ENCODE measurements at regions not wholly inside any gene's neighbourhood (a gene's known extent, or its start where the extent isn't known, plus 50 kb on each side); places are given as distances from the start of the nearest gene placed in this dataset.
"Not testable (repeated sequence)": the region's sequence is repeated elsewhere in the genome, so short reads cannot be mapped to it uniquely, and the experiment has no call there.

DNA sequence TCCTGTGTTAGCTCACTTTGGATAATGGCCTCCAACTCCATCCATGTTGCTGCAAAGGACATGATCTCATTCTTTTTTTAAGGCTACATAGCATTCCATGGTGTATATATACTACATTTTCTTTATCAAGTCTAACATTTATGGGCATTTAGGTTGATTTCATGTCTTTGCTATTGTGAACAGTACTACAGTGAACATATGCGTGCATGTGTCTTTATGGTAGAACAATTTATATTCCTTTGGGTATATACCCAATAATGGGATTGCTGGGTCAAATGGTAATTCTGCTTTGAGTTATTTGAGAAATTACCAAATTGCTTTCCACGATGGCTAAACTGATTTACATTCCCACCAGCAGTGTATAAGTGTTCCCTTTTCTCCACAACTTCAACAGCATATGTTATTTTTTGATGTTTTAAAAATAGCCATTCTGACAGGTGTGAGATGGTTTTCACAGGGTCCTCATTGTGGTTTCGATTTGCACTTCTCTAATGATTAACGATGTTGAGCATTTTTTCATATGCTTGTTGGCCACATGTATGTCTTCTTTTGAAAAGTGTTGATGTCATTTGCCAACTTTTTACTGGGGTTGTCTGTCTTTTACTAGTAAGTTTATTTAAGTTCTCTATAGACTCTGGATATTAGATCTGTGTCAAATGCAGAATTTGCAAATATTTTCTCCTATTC is 133.4 kb downstream of the MC4R start:
- not testable (repeated sequence) for H3K9me3 Mint-ChIP-seq; H3K4me1 Mint-ChIP-seq (ENCODE audit: low read depth); H3K36me3 Mint-ChIP-seq (ENCODE audit: insufficient read depth); H3K27me3 Mint-ChIP-seq (ENCODE audit: low read depth); DNase-seq; H3K4me3 Mint-ChIP-seq; ATAC-seq

DNA sequence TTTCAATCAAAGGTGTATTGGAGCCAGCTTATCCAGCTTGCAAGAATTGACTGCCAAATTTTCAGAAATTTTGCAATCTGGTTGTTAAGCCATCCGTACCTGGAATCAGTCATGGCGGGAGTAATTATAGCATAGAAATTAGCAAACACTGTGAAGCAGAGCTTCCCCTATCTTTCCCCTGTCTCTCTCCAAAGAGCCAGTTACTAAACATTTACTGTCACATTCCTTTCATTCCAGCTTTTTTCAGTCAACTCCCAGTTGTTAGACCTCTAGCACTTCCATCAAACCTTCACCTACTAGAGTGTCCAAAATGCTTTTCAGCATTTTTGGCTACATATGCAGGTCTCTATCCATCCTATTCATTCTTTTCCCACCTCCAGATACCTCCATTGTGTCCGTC is 137.4 kb downstream of the MC4R start:
- H3K27me3 Mint-ChIP-seq (ENCODE audit: low read depth): no peaks in the 10 kb centered on the region
- no peak overlapping the region for H3K4me3 Mint-ChIP-seq
- no peaks in the 10 kb centered on the region for H3K9me3 Mint-ChIP-seq

GRCh38 chr18:60232541-60232940 is 140.0 kb downstream of the MC4R start:
- Mint-ChIP-seq H3K9me3 (no peaks in the 10 kb centered on the region), H3K4me1 (ENCODE audit: low read depth) (no peaks in the 10 kb centered on the region), H3K27me3 (ENCODE audit: low read depth) (no peaks in the 10 kb centered on the region), H3K36me3 (ENCODE audit: insufficient read depth) (no peaks in the 10 kb centered on the region), H3K4me3 (no peak overlapping the region)
- ATAC-seq (no peak), DNase-seq (no peak)

More for the DNA sequence above, 137.4 kb downstream of the MC4R start:
- no peaks in the 10 kb centered on the region for H3K4me1 Mint-ChIP-seq (ENCODE audit: low read depth)
- H3K36me3 Mint-ChIP-seq (ENCODE audit: insufficient read depth): no peaks in the 10 kb centered on the region
- DNase-seq: no peak
- ATAC-seq: no peak

GRCh38 chr18:60228609-60229595 is 143.7 kb downstream of the MC4R start:
- ATAC-seq: no peak
- Mint-ChIP-seq H3K4me3 (no peak overlapping the region), H3K36me3 (ENCODE audit: insufficient read depth) (no peaks in the 10 kb centered on the region), H3K9me3 (peaks cover 16% of the 10 kb centered on the region), H3K27me3 (ENCODE audit: low read depth) (no peaks in the 10 kb centered on the region), H3K4me1 (ENCODE audit: low read depth) (no peaks in the 10 kb centered on the region)
- no peak for DNase-seq

DNA sequence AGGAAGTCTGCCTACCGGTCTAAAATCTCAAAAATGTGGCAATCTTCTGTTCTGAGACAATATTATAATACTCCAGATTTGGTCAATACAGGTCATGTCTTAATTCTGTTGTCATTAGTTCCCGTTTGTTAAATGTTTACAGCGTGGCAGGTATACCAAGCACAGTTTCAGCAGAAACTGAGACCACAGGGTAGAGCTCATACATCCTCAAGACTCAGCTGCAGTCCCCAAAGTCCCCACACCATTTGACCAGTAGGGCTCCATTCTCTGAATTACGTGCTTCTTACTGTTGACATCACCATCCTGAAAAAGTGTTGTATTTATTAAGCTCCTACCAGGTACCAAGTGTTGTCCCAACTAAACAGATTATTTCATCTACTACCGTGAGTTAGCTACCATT is 157.1 kb downstream of the MC4R start:
- H3K9me3 Mint-ChIP-seq: no peaks in the 10 kb centered on the region
- no peak overlapping the region for H3K4me3 Mint-ChIP-seq
- H3K27me3 Mint-ChIP-seq (ENCODE audit: low read depth): peaks cover 2% of the 10 kb centered on the region
- DNase-seq (no peak), ATAC-seq (no peak)
- H3K36me3 Mint-ChIP-seq (ENCODE audit: insufficient read depth): no peaks in the 10 kb centered on the region
- H3K4me1 Mint-ChIP-seq (ENCODE audit: low read depth): no peaks in the 10 kb centered on the region

DNA sequence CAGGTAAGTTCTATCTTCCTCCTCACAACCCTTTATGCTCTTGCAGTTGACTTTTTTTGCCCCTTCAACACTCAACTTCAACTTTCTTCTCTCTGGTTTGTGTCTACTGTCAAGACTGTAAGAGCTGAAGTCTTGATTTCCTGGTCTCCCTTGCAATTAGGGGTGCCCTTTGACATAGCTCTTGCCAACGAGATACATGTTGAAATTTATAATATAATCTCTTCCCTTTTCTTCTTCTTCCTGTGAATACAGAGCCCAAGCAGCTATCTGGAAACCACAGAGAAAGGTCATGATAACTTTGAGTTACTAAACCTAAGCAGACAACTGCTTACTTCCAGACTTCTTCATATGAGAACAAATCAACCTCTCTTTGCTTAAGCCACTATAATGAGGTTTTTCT is 163.5 kb downstream of the MC4R start:
- no peak overlapping the region for H3K4me3 Mint-ChIP-seq
- peaks cover 3% of the 10 kb centered on the region for H3K9me3 Mint-ChIP-seq
- H3K36me3 Mint-ChIP-seq (ENCODE audit: insufficient read depth): no peaks in the 10 kb centered on the region
- H3K4me1 Mint-ChIP-seq (ENCODE audit: low read depth): no peaks in the 10 kb centered on the region
- DNase-seq (no peak), ATAC-seq (no peak)
- peaks cover 2% of the 10 kb centered on the region for H3K27me3 Mint-ChIP-seq (ENCODE audit: low read depth)

DNA sequence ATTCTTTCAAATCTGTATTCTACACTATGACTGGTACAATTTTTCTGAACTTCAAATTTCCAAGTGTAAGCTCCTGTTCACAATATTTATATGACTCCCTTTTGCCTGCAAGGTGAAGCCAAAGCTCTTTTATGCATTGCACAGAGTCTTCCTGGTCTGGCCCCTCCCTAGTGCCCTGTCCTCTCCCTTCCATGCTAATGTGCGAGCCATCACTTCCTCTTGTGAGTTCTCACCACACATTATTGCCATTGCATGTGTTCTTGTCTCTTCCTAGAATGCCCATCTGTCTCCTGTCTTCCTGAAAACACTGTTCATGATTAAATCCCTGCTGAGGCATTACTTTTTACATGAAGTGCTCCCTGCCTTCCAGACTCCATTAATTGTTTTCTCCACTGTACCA is 169.9 kb downstream of the MC4R start:
- H3K9me3 Mint-ChIP-seq: no peaks in the 10 kb centered on the region
- no peak overlapping the region for H3K4me3 Mint-ChIP-seq
- no peak for ATAC-seq
- no peaks in the 10 kb centered on the region for H3K27me3 Mint-ChIP-seq (ENCODE audit: low read depth)
- no peaks in the 10 kb centered on the region for H3K4me1 Mint-ChIP-seq (ENCODE audit: low read depth)
- H3K36me3 Mint-ChIP-seq (ENCODE audit: insufficient read depth): no peaks in the 10 kb centered on the region
- no peak for DNase-seq

- H3K4me3 Mint-ChIP-seq: no peak overlapping the region
- H3K36me3 Mint-ChIP-seq (ENCODE audit: insufficient read depth): no peaks in the 10 kb centered on the region
- ATAC-seq (no peak), DNase-seq (no peak)
- H3K4me1 Mint-ChIP-seq (ENCODE audit: low read depth): no peaks in the 10 kb centered on the region
- no peaks in the 10 kb centered on the region for H3K9me3 Mint-ChIP-seq
- no peaks in the 10 kb centered on the region for H3K27me3 Mint-ChIP-seq (ENCODE audit: low read depth)
Observed at GRCh38 chr18:60200558-60200957, 172.0 kb downstream of the MC4R start.

DNA sequence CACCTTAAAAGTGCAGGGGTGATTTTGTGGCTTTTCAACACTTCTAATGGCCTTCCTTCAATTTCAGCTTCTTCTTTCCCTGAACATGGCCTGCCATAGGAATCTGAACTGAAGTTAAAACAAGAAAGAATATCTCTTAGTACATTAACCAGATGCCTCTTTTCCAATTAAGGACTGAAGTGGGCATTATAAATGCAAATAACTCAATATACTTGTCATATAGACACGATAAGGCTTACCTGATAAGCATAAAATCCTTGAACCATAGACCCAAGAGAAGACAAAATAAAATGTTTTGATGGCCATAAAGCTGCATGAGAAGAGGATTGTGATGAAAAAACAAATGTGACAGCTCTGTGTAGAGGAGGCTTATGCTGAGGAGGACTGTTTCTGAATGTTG is 173.1 kb downstream of the MC4R start:
- Mint-ChIP-seq H3K4me1 (ENCODE audit: low read depth) (no peaks in the 10 kb centered on the region), H3K9me3 (no peaks in the 10 kb centered on the region), H3K27me3 (ENCODE audit: low read depth) (no peaks in the 10 kb centered on the region), H3K36me3 (ENCODE audit: insufficient read depth) (no peaks in the 10 kb centered on the region), H3K4me3 (no peak overlapping the region)
- ATAC-seq (no peak), DNase-seq (no peak)

DNA sequence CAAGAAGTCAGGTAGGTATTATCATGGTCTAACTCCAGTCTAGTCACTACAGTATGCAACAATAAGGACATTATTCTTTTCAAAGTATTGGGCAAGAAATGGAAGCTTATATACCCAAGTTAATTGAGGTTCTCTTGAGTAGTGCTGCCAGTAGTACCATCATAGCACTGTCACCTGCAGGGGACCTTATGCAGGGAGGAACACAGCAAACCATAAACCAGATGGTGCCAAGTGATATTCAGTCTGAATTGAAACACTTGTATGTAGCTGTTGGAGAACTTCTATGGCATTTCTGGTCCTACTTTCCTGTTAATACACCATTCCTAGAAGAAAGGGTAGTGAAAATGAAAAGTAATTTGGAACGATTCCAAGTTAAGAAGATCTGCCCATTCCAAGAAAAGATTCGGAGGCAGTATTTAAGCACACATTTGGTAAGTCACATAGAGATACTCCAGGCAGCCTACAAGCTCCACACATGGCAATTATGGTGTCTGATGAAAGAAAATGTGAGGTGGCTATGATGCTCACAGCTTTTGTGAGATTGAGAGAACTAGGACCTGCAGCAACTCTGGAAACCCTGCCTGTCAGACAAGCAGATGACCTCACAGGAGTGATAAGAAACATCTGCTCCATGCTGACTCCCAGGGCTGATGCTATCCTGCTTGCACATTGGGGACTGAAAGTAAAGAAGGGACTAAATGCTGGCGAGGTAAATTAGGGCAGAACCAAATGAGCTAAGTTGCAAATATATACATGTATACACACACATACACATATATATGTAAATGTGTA is 174.7 kb downstream of the MC4R start:
- Mint-ChIP-seq H3K9me3 (no peaks in the 10 kb centered on the region), H3K27me3 (ENCODE audit: low read depth) (no peaks in the 10 kb centered on the region), H3K36me3 (ENCODE audit: insufficient read depth) (no peaks in the 10 kb centered on the region), H3K4me3 (no peak overlapping the region), H3K4me1 (ENCODE audit: low read depth) (no peaks in the 10 kb centered on the region)
- ATAC-seq: no peak
- DNase-seq: no peak

- Mint-ChIP-seq H3K4me1 (ENCODE audit: low read depth) (no peaks in the 10 kb centered on the region), H3K27me3 (ENCODE audit: low read depth) (no peaks in the 10 kb centered on the region), H3K9me3 (no peaks in the 10 kb centered on the region), H3K36me3 (ENCODE audit: insufficient read depth) (no peaks in the 10 kb centered on the region), H3K4me3 (no peak overlapping the region)
- ATAC-seq (no peak), DNase-seq (no peak)
Observed at GRCh38 chr18:60196836-60197606, 175.6 kb downstream of the MC4R start.

DNA sequence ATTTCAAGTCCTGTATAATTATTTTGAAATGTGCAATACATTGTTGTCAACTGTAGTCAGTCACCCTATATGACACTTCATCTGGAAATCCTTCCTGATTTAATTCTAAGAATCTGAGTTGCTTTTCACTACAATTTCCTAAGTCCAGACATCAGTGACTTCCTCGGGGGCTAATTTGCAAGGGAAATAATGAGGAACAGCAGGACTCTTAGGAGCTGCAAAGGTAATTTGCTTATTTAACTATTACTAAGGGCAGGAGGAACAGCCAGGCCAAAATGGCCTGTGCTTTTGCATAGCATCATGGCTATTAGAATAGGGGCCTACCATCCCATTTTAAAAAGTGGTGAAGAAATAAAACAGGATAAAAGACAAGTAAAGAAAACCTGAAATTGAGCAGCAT is 178.8 kb downstream of the MC4R start:
- Mint-ChIP-seq H3K36me3 (ENCODE audit: insufficient read depth) (no peaks in the 10 kb centered on the region), H3K9me3 (no peaks in the 10 kb centered on the region)

DNA sequence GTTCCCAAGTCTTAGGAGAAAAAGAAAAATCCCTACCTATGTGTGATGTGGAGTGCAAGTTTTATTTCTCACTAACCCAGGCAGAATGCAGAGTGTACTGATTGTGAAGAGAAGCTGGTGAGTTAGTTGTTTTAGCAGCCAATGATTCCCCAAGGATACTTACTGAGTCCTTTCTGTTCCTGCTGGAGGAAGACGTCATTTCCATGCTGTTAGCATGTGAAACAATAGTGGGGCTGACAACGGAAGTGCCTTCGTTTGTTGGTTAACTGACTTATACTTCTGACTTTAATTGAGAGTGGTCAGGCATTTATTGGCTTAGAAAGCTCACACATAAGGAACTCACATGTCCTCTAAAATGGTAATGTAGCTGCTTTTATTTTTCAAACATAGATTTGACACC is 180.6 kb downstream of the MC4R start:
- Mint-ChIP-seq H3K36me3 (ENCODE audit: insufficient read depth) (no peaks in the 10 kb centered on the region), H3K4me3 (no peak overlapping the region), H3K4me1 (ENCODE audit: low read depth) (no peaks in the 10 kb centered on the region), H3K27me3 (ENCODE audit: low read depth) (no peaks in the 10 kb centered on the region), H3K9me3 (no peaks in the 10 kb centered on the region)
- DNase-seq (no peak), ATAC-seq (no peak)

More for the DNA sequence above, 178.8 kb downstream of the MC4R start:
- DNase-seq: no peak
- Mint-ChIP-seq H3K27me3 (ENCODE audit: low read depth) (no peaks in the 10 kb centered on the region), H3K4me3 (no peak overlapping the region), H3K4me1 (ENCODE audit: low read depth) (no peaks in the 10 kb centered on the region)
- ATAC-seq: no peak

DNA sequence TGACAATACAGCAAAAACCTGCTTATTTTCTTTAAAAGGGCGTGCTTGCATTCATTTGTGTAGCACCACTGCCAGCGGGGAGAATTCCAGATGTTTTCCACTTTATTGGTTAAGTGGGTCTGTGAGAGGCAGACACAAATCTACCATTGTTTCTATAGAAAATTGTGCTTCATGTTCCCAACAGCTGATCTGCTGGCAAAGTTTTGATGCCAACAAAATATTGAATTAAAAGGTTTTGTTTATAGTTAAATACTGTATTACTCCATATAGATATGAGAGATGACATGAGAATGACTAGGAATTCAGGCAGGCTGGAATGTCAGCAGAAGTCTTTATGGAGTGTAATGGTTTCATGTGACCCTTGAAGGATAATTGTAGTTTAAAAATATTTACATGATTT is 182.7 kb downstream of the MC4R start:
- DNase-seq: no peak
- Mint-ChIP-seq H3K9me3 (no peaks in the 10 kb centered on the region), H3K36me3 (ENCODE audit: insufficient read depth) (no peaks in the 10 kb centered on the region), H3K4me1 (ENCODE audit: low read depth) (no peaks in the 10 kb centered on the region), H3K27me3 (ENCODE audit: low read depth) (no peaks in the 10 kb centered on the region), H3K4me3 (no peak overlapping the region)
- ATAC-seq: no peak
